NCI-H524 (cell line): ENCODE measurements at regions not wholly inside any gene's neighbourhood (a gene's known extent, or its start where the extent isn't known, plus 50 kb on each side); places are given as distances from the start of the nearest gene placed in this dataset.
"Not testable (repeated sequence)": the region's sequence is repeated elsewhere in the genome, so short reads cannot be mapped to it uniquely, and the experiment has no call there.

Experiments
- DNase-seq, 2 experiments: peaks; one replicate each; lab custom pipeline; 2025; lab: John Stamatoyannopoulos, UW

DNA sequence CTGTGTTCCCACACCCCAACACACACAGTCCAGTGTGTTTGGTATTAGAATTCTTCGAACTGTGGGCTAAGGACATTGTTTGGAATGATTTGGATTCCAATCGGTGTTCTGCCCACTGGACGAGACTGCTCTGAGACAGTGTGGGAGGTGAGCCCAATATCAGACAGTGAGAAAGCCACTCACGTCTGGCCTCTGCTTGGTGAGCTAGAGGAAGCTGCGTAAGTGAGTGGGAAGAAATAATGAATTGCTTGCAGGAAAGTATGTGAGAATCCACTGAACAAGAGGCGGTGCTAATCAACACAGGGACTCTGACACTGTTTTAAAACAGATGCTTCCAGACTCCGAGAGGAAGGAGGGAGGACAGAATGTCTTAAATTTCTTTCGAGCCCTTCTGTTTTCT, 675.0 kb upstream of the ANKRD30A start:
- no peak for DNase-seq

DNA sequence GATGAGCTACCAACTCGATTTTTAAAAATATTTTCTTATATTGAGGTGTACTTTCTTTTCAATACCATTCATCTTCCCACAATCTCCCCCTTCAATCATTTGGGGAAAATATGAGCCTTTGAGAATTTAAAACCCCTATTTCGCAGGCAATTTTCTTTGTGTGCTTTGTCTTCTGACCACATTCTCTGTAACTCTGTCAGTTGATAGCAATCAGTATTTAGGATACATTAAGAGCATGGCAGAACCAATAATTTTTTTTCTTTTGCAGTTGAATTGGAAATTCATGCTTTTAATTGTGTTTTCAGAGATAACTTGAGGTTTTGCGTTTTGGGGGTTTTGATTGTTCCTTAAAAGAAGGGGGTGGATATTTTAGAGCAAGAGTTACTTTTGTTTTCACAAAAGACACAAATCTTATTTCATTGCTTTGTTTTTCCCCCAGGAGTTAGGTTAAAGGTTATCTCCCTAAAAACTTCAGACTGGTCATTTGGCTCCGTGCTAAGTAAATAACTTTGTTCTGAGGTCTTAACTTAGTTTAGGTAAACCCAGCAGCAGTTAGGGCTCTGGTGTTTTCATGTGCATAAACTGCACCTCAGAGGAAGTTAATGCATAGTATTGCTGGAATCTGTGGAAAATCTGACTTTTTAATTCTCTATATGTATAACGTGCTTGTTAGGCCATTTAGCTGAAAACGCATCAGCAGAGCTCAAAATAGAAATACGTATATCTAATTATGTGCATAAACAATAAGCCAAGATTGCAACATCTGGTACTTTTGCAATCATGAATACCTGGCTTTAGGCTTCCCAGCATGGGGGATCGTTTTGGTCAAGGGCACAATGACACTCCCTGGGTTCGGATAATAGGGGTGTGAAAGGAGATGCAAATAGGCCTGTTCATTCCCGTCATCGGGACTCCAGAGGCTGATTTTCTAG, 676.4 kb upstream of the ANKRD30A start:
- no peak for DNase-seq

DNA sequence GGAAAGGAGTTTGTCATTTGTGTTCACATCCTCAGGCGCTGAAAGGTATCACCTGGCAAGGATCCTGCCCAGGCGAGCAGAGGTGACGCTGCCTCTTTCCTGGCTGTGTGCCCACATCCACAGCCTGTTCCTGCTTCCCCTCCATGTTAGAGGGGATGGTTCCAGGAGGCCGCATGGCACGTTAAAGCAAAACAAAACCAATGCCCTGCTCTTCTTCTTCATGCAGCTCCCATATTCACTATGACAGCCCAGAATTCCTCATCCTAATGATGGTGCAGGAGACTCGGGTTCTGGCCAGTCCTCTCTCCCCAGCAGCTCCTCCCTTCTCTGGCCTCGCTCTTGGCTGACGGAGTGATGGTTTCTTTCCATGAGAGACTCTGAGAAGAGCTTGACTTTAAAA, 678.5 kb upstream of the ANKRD30A start:
- DNase-seq, result no peak

DNA sequence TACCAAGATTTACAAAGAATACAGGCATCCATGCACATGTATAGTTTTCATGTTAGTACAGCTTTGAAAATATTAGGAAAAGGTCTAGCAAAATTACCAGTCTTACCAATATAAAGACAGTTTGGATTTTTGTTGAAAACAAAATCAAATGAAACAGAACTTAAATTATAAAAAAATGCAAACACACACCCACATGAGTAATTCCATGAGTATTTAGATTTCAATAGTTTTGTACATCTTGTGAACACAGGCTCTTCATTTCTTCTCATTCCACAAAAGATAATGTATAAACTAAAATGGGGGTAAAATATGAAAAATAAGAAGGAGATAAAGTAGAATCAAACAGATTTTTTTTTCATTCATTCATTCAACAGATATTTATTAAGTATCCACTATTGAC, 682.2 kb upstream of the ANKRD30A start:
- no peak for DNase-seq

DNA sequence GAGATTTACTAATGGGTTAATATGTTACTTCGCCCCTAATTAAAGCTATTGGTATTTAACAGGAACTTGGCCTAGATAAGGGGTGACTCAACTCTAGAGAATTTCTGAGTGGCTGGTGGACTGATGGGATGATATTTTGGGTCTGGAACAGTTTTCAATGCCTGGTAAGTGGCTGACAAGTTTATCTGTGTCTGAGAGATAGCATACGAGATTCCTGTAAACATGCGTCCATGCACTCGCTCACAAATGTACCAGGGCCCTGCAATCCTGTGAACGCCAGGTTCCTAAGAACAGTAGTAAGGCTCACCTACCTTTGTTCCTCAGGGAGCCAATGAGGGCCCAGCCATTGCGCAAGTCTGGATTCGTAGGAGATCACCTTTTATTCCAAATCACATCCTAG, 683.8 kb upstream of the ANKRD30A start:
- DNase-seq, result no peak

DNA sequence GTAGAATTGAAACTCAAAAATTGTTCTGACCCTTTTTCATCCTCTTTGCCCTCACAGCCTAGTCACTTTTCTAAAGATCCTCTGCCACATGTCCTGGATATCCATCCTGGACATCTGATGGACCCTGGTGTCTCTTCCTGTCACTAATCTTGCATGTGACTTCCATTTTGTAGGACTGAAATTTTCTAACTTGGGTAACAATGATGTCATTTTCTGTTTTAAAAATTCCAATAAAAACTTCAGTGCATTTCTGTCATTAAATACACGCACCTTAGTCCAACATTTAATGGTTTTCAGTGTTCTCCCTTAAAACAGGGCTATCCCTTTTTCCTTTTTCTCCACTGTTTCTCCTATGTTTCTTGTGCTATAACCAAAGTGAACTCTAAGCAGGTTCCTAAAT, 684.9 kb upstream of the ANKRD30A start:
- no peak for DNase-seq

DNA sequence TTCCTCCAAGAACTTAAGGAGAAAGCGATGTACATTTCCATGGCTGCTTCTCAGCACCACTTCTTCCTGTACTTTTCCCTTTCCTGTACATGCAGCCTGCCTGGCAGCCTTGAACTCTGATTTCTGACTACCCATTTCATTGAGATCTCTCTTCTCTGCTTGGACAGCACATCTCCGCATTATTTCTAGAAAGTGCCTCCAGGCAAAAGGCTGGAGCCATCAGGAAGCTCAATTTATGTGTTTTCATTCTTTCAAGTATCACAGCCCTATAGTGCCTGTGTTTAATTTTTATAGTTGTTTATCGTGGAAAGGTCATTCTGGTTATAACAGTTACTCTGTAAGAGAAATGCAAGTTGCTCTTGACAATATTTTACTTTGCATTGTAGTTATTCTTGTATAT, 688.0 kb upstream of the ANKRD30A start:
- DNase-seq, result no peak

DNA sequence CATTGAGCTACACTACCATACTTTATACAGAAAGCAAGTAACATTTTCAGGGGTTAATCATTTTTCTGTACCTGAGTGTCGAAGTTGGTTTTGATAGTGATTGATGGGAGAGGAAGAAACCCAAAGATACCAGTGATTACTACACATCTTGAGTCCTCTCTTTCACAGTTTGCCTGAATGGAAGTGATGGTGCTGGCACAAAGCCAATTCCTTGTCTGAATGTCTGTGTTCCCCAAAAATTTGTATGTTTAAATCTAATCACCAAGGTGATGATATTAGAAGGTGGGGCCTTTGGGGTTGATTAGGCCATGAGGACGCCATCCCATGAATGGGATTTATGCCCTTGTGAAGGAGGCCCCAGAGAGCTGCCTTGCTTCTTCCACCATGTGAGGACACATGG, 696.9 kb upstream of the ANKRD30A start:
- no peak for DNase-seq

DNA sequence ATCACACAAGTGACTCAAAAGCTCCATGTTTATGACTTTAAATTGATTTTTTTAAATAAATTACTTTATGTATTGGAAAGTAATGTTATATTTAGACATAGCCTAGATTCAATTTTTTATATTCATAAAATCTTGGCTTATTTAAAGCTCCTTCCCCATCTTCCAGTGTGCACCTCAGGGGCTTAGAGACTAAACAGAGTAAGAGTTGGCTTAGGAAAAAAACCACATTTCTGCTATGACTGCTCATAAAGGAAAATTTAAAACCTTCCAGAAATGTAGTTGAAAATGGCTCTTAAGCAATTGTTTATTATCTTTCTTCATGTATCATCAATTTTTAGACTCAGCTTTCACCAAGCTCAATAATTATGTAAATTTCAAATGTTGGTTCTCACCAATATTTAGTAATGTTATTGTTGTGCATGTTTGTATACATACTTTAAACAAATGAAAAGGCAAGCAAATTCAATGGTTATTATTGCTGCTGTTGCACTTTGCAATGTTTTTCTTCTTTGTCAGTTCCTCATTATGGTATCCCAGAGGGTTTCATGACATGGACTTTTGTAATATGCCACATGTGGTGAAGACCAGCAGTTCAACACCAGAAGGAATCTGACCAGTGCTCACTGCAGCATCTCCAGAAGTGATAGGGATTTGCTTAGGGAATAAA, 700.1 kb upstream of the ANKRD30A start:
- no peak for DNase-seq

DNA sequence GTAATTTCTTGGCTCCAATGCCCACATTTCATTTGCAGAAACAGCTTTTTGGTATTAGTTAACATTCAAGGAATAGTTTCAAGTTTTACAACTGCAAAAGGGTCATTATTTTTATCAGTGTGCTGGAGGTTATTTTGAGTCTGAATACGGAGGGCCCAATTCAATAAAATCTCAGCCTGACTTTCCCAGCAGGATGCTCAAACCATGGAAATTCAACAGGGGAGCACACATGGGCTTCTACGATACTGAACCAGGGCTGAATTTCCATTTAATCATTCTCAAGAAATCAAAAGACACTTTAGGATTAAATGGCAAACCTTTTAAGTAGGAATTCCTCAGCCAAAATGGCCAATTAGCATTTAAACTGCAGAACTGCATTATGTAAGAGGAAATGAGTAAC, 700.9 kb upstream of the ANKRD30A start:
- DNase-seq, result no peak

DNA sequence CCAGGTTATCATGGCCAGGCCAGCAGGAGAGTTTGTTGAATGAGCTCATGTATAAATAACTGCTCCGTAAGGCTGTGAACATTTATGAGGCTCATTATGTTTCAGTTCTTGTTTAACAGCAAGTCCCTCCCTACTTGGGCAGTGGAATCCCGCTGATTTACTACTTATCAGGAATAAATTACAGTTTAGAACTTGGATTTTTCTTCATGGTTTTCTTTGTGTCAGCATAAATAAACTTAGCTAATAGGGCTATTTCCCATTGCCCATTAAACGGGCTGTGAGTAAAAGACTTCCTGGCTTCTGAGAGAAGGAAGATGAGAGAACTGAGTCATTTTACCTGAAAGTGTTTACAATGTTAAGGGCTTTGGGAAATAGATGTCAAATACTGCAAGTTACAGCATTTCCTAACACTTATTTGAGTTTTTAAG, 701.6 kb upstream of the ANKRD30A start:
- no peak for DNase-seq

DNA sequence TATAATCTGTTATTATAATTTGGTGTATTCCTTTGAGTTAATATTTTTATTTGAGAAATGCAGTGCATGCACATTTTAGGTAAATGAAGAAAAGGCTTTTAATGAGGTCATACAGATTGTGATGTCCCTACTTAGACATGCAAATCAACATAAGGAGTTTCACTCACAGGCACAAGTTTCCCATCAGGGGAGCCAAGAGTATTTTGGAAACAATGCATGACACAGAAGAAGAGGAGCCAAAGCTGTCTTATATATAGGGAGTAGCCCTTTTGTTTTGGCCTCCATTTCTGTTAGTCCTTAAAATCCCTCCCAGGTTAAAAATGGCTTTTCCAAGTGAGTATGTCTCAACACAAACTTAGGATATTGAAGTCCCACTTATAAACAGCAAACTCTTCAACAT, 703.4 kb upstream of the ANKRD30A start:
- DNase-seq, result no peak

DNA sequence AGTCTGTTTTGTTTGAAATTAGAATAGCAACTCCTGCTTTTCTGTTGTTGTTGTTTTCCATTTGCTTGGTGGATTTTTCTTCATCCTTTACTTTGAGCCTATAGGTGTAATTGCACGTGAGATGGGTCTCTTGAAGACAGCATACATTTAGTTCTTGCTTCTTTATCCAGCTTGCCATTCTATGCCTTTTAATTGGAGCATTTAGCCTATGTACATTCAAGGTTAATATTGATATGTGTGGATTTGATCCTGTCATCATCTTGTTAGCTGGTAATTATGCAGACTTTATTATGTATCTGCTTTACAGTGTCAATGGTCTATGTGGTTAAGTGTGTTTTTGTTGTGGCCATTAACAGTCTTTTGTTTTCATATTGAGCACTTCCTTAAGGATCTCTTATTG, 708.9 kb upstream of the ANKRD30A start:
- DNase-seq, result no peak

DNA sequence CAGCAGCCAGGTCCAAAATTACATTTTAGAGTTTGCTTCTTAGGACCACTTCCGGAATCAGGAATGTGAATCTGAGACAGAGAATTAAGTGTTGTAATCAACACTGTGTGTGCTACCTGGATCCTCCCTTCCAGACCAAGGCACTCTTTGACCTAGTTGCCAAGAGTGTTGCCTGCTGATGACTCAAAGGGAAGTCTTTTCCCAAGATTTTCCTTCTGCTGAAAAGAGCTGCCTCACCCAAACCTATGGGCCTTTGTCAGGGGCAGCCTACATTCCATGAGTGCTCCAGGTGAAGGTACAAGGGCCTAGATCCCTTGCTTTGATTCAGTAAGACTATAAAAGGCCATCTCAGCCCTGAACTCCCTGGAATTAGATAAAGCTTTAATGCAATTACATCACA, 712.5 kb upstream of the ANKRD30A start:
- no peak for DNase-seq

DNA sequence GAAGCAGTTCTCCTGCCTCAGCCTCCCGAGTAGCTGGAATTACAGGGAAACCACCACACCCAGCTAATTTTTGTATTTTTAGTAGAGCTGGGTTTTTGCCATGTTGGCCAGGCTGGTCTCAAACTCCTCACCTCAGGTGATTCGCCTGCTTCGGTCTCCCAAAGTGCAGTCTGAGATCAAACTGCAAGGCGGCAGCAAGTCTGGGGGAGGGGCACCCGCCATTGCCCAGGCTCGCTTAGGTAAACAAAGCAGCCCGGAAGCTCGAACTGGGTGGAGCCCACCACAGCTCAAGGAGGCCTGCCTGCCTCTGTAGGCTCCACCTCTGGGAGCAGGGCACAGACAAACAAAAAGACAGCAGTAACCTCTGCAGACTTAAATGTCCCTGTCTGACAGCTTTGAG, 725.2 kb upstream of the ANKRD30A start:
- DNase-seq, result not testable (repeated sequence)

DNA sequence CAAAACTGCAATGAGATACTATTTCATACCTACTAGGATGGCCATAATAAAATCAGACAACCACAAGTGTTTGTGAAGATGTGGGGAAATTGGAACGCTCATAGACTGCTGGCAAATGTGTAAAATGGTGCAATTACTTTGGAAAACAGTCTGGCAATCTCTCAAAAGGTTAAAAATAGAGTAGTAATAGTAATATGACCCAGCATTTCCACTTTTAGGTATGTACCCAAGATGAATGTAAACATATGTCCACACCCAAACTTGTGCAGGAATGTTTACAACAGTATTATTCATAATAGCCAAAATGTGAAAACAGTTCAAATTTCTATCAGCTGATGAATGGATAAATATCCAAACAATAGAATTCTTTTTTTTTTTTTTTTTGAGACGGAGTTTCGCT, 731.6 kb upstream of the ANKRD30A start:
- DNase-seq, result no peak

DNA sequence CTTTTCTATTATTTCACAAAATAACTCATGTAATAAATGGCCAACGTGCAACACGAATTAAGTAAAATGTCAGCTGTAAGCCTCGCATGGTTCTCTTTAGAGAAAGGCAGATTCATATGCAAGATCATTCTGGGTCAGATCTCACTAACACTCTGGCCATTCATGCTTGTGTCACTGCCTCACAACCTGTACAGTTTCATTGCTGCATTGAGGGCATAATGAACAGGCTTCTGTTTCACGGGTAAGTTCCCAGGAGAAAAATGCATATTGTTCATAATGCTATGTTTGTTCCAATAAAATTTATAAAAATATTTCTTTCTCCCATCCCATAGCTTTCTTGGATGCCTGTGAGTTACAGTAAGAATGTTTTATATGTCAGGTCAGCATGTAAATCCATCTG, 734.0 kb upstream of the ANKRD30A start:
- DNase-seq, result no peak

DNA sequence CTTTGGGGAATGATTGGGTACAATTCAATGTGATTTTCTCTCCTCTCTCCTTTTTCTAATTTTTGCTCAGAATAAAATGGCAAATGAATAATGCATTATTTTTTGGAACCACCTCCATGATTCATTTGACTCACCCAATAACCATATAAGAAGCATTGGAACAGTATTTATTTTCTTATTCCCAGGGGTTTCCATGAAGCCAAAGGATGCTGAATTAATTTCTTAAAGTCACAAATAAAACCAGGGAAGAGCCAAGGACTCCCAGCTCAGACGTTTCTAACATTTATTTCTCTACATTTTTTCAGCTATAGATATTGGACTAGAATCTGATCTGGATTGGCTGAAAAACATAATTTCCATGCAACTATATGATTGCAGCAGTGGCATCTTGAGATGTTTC, 735.2 kb upstream of the ANKRD30A start:
- no peak for DNase-seq

DNA sequence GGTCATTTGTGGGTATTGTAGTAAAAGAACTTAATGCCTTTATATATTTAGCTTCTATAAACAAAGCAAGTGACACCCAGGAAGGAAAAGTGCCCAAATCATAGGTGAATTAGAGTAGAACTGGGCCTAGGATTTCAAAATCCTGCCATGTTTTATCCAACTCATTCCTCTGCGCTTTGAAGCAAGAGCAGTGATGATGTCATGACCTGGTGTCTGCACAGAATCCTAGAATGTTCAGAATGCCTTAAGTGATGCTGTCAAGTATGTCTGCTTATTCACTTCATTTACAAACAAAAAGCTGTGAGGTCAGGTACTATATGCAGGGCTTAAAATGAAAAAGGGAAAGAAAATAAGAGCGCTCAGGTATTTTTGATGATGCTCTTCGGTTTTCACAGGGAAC, 737.2 kb upstream of the ANKRD30A start:
- no peak for DNase-seq

DNA sequence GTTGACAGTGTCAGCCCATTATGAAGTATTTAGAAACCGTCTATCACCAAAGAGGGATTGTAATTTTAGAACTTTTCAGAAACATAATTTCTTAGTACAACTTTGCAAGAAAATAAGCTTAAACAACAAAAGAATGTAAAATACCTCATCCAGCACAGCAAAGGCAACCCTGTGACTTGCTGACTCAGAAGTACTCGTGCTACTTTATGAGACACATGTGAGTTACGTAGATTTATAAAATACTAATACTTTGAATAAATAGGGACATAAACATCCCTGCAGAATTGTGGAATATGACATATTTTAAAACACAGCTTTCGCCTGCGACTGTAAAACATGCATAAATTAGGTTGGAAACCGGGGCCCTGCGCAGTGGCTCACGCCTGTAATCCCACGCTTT, 739.7 kb upstream of the ANKRD30A start:
- no peak for DNase-seq

DNA sequence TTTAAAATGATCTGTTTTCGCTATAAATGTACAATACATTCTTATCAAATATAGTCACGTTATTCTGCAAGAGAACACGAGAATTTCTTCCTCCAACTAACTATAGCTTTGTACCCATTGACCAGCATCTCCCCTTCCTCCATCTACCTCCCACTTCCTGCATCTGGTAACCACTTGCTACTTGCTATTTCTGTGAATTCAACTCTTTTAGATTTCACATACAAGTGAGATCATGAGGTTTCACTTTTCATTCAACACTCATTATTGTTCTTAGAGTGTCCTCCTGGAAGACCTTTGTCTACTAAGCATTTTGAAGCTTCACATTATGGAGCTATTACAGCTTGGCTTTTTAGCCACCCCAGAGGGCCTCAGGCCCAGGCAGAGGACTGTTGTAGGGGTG, 741.3 kb upstream of the FZD8 start:
- DNase-seq, result no peak

DNA sequence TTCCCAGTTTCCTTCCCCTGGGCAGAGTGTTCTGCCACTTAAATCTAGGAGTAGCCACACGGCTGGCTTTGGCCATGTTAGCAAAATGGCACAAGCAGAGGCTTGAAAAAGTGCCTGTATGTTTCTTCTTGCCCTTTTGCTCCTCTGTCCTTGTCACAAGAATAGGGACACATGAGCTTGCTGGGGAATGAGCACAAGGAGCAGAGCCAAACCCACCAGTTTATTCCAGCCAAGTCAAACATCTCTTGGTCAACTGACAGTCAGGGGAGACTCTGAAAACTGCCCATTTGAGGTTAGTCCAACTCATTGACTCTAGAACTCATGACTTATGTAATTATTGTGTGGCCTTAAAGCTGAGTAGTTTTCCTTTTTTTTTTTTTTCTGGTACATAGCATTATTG, 739.7 kb upstream of the FZD8 start:
- no peak for DNase-seq

DNA sequence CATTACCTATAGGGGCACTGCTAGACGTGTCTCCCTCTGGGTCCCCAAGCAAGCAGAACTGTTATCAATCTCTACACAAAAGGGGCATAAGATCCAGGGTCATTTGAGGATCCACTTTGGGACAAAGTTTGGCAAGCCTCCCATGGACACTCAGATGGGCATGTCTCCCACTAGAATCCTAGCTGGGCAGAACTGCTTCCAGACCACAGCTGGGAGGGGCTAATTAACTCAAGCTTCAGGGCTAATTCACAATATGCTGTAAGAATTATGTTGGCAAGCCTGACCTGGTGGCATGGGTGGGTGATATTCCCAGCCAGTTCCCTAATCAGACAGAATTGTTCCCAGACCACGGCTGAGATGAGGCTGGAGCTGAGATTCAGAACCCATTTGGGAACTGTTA, 738.4 kb upstream of the FZD8 start:
- DNase-seq, result no peak

DNA sequence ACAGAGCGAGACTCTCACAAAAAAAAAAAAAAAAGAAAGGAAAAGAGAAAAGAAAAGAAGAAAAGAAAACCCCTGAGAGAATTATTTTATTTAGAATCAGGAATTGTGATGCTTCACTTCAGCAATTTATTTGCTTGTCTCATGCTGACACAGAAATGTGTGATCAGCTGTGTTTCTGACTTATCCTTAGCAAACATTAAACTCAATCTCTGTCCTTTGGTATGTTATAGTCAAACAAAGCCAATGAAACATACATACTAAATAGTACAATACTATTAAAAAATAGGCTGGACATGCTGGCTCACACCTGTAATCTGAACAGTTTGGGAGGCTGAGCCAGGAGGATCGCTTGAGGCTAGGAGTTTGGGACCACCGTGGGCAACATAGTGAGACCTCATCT, 733.0 kb upstream of the FZD8 start:
- DNase-seq, result no peak
